CD4-positive, CD25-positive, alpha-beta regulatory T cell (primary cell): ENCODE measurements at regions not wholly inside any gene's neighbourhood (a gene's known extent, or its start where the extent isn't known, plus 50 kb on each side); places are given as distances from the start of the nearest gene placed in this dataset.

Experiments used
- ATAC-seq, 2 donors: fragments of 150-1000 bp; cut with Tn5 transposase; one replicate each; pipeline ENCODE4 v1.10.0; 2021; ENCODE audit warnings: low read depth in 2 of 2, moderate number of reproducible peaks in 2 of 2, moderate library complexity in 1 of 2
- DNase-seq, 3 donors: peaks; one replicate each; pipeline versions ENCODE4 v3.0.0 to v3.0.0-alpha.2; 2012 to 2022; ENCODE audit warnings: mixed read lengths in 1 of 3
- H3K27ac ChIP-seq: one replicate; pipeline ENCODE4 v1.7.0; 2013; ENCODE audit warnings: mild to moderate bottlenecking, low read length; ENCODE audit not compliant: insufficient read depth, poor library complexity, severe bottlenecking
- H3K27me3 ChIP-seq: one replicate; pipeline ENCODE4 v1.7.0; 2013; ENCODE audit warnings: low read length; ENCODE audit not compliant: control insufficient read depth, insufficient read depth
- H3K36me3 ChIP-seq: one replicate; pipeline ENCODE4 v1.7.0; 2013; ENCODE audit warnings: mild to moderate bottlenecking, low read length, moderate library complexity; ENCODE audit not compliant: control insufficient read depth, insufficient read depth
- H3K4me1 ChIP-seq: 2 replicates; pipeline ENCODE4 v1.7.0; 2013; ENCODE audit warnings: mild to moderate bottlenecking, low read length; ENCODE audit not compliant: insufficient read depth, control insufficient read depth, poor library complexity, severe bottlenecking
- H3K4me3 ChIP-seq: one replicate; pipeline ENCODE4 v1.7.0; 2013; ENCODE audit warnings: low read depth, mild to moderate bottlenecking, low read length, moderate library complexity
- H3K9me3 ChIP-seq, 2 experiments: 1 replicate in 1 of 2; 2 replicates in 1 of 2; pipeline ENCODE4 v1.7.0; 2013; ENCODE audit warnings: low read length in 2 of 2, mild to moderate bottlenecking in 1 of 2, moderate library complexity in 1 of 2; ENCODE audit not compliant: control insufficient read depth in 2 of 2
- H3K27ac Mint-ChIP-seq, 3 donors: one replicate each; pipeline ENCODE4 v1.8.0; 2020 to 2022; ENCODE audit warnings: mild to moderate bottlenecking in 3 of 3, mixed read lengths in 3 of 3, moderate library complexity in 2 of 3
- H3K27me3 Mint-ChIP-seq: one replicate; pipeline ENCODE4 v1.8.0; 2022; ENCODE audit warnings: mild to moderate bottlenecking, mixed read lengths
- H3K36me3 Mint-ChIP-seq: one replicate; pipeline ENCODE4 v1.8.0; 2020; ENCODE audit warnings: mixed read lengths
- H3K4me1 Mint-ChIP-seq, 4 donors: one replicate each; pipeline ENCODE4 v1.8.0; 2020 to 2022; ENCODE audit warnings: mixed read lengths in 4 of 4, mild to moderate bottlenecking in 1 of 4
- H3K4me3 Mint-ChIP-seq, 4 donors: one replicate each; pipeline ENCODE4 v1.8.0; 2020 to 2022; ENCODE audit warnings: mild to moderate bottlenecking in 4 of 4, mixed read lengths in 4 of 4, moderate library complexity in 3 of 4
- H3K9me3 Mint-ChIP-seq, 7 donors: one replicate each; pipeline ENCODE4 v1.8.0; 2020 to 2022; ENCODE audit warnings: mixed read lengths in 7 of 7, mild to moderate bottlenecking in 3 of 7, moderate library complexity in 2 of 7

DNA sequence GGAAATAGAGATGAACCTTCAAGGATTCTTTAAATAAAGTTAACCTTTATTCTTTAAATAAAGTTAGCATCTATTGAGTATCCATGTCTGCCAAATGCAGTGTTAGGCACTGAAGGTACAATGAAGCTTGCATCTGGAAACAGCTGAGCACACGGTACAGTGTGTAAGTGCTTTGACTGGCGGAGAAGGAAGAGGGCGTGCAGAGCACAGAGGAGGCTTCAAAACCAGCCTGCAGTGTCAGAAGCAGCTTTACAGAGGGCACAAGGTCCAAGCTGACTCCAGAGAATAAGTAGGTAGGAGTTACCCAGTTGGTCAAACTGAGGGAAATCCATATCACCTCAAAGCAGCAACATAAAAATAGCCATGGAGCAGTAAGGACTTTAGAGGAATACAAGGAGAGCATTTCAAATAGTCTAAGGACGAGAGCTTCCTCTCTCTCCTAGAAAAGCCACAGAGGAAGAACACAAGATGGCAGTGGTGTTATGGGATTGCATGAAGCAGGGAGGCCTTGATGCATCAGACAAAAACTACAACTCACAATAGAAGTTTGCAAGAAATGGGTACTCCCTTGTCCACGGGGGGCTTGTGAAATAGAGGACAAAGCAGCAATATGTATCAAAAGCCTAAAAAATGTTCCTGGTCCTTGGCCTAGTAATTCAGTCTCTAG is 60.3 kb upstream of the PPP2R3A start:
- H3K27ac Mint-ChIP-seq = no peak overlapping the region
- H3K9me3 ChIP-seq = no peaks in the 10 kb centered on the region

DNA sequence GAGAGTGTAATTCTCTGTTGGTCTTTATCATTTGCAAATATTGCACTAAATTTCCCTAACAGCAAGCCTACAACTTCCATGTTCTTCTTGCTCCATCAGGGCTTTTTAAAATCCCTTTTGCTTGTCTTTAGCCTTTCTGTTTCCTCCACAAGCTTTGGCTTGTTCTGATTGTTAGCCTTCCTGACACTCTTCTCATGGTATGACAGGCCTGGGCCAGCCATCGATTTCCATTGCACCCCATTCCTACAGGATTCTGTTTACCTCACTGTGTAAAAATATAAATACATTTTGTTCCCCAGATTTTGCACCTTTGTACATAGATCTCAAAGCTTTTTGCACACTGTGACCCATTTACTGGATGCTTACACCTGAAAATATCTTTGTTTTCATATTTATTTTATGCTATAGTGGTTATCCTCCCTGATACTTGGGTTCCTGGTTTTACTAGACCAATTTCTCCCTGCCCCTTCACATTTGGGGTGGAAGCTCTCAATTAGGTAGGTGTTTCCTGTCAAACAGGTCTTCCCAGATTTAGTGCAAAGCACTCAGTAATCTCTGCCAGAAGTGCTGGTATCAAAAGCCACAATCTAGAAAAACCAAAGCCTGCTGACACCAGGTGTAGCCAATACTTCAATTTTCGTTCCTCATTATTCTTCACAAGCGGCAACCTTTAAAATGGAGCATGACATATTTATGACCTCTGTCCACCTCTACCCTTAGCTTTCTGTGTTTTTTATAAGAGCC is 57.9 kb upstream of the PPP2R3A start:
- Histone ChIP-seq H3K4me3 (no peak overlapping the region), H3K36me3 (no peaks in the 10 kb centered on the region), H3K27ac (no peak overlapping the region), H3K9me3 (no peaks in the 10 kb centered on the region), H3K4me1 (no peaks in the 10 kb centered on the region), H3K27me3 (peaks cover 5% of the 10 kb centered on the region)
- no peak for DNase-seq
- Mint-ChIP-seq H3K4me3 (no peak overlapping the region), H3K27me3 (no peaks in the 10 kb centered on the region), H3K4me1 (no peaks in the 10 kb centered on the region), H3K36me3 (no peaks in the 10 kb centered on the region), H3K9me3 (peaks cover 0 to 5% (median 0%) of the 10 kb centered on the region in 7 donors), H3K27ac (no peak overlapping the region)
- no peak for ATAC-seq

More for the DNA sequence above, 60.3 kb upstream of the PPP2R3A start:
- H3K27me3 Mint-ChIP-seq = no peaks in the 10 kb centered on the region
- Histone ChIP-seq H3K4me1 (no peaks in the 10 kb centered on the region), H3K27ac (no peak overlapping the region), H3K27me3 (peaks cover 5% of the 10 kb centered on the region), H3K36me3 (no peaks in the 10 kb centered on the region), H3K4me3 (no peak overlapping the region)
- peaks cover 0 to 3% (median 0%) of the 10 kb centered on the region in 7 donors for H3K9me3 Mint-ChIP-seq
- no peak overlapping the region for H3K4me3 Mint-ChIP-seq
- H3K36me3 Mint-ChIP-seq = no peaks in the 10 kb centered on the region
- ATAC-seq = no peak
- no peaks in the 10 kb centered on the region for H3K4me1 Mint-ChIP-seq
- no peak for DNase-seq

DNA sequence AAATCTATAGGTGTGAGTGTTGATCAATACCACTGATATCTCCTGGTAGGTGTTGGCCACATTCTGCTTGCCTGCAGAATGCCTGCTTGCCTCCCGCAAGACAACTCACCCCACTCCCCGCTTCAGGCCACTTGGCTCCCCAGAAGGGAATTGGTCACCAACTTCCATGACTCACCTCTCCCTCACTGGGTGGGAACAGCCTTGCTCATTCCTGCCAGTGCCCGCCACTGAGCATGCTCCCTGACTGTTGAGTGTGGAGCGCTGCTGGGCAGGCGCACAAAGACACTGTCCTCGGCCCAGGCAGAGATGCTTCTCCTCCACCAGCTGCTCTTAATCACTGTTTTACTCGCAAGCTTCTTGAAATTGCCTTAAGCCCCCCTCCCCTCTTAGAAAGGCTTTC is 57.3 kb upstream of the PPP2R3A start:
- no peaks in the 10 kb centered on the region for H3K36me3 ChIP-seq
- no peaks in the 10 kb centered on the region for H3K4me1 Mint-ChIP-seq
- ATAC-seq = no peak
- no peak for DNase-seq
- no peaks in the 10 kb centered on the region for H3K4me1 ChIP-seq
- no peak overlapping the region for H3K4me3 Mint-ChIP-seq
- H3K9me3 Mint-ChIP-seq = peaks cover 0 to 5% (median 0%) of the 10 kb centered on the region in 7 donors
- no peaks in the 10 kb centered on the region for H3K9me3 ChIP-seq
- no peak overlapping the region for H3K27ac Mint-ChIP-seq
- H3K27ac ChIP-seq = no peak overlapping the region
- H3K36me3 Mint-ChIP-seq = no peaks in the 10 kb centered on the region
- no peak overlapping the region for H3K4me3 ChIP-seq
- H3K27me3 Mint-ChIP-seq = no peaks in the 10 kb centered on the region
- H3K27me3 ChIP-seq = peaks cover 3% of the 10 kb centered on the region

DNA sequence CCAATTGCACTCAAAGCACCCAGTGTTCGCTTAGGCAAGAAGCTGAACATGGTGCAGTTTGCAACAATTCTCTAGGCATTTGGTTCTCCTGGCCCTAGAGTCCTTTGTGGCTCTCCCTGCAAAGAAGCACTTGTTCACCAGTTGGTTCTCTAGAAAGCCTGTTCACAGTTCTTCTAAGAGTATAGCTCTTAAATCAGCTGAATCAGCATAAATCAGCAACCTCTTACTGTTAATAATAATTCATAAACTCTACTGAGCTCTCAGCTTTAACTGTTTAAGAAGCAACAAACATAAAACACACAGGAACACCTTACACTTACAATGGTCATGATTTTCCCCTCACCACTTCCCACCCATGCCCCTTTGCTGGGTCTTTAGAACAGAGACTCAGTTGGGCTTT is 56.8 kb upstream of the PPP2R3A start:
- Mint-ChIP-seq H3K36me3 (no peaks in the 10 kb centered on the region), H3K4me1 (no peaks in the 10 kb centered on the region), H3K27ac (no peak overlapping the region), H3K4me3 (no peak overlapping the region), H3K27me3 (no peaks in the 10 kb centered on the region), H3K9me3 (peaks cover 0 to 4% (median 0%) of the 10 kb centered on the region in 7 donors)
- Histone ChIP-seq H3K9me3 (no peaks in the 10 kb centered on the region), H3K4me1 (no peaks in the 10 kb centered on the region), H3K27me3 (peaks cover 3% of the 10 kb centered on the region), H3K27ac (no peak overlapping the region), H3K4me3 (no peak overlapping the region), H3K36me3 (no peaks in the 10 kb centered on the region)
- DNase-seq (no peak), ATAC-seq (no peak)

DNA sequence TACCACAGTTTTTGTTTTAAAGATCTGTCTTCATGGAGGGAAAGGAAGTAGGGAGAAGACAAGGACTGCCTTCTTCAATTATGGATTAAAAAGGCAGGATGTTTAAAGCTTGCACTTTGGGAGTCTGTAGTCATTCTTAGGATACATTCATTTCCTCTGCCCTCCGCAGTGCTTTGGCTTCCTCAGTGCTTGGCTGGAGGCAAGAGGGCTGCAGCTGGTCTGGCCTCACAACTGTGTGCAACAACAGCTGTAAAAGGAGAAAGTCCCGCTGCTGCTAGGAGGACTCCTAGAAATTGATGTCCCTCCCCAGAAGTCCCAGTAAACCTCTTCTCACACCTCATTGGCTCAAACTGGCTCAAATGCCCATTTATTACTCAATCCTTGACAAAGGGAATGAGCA is 54.4 kb upstream of the PPP2R3A start:
- DNase-seq (no peak), ATAC-seq (no peak)
- no peaks in the 10 kb centered on the region for H3K4me1 ChIP-seq
- peaks cover 2% of the 10 kb centered on the region for H3K27me3 ChIP-seq
- no peak overlapping the region for H3K4me3 Mint-ChIP-seq
- H3K9me3 Mint-ChIP-seq = peaks cover 0 to 2% (median 0%) of the 10 kb centered on the region in 7 donors
- H3K4me3 ChIP-seq = no peak overlapping the region
- no peak overlapping the region for H3K27ac ChIP-seq
- no peaks in the 10 kb centered on the region for H3K4me1 Mint-ChIP-seq
- no peak overlapping the region for H3K27ac Mint-ChIP-seq
- no peaks in the 10 kb centered on the region for H3K36me3 Mint-ChIP-seq
- H3K9me3 ChIP-seq = no peaks in the 10 kb centered on the region
- no peaks in the 10 kb centered on the region for H3K27me3 Mint-ChIP-seq
- H3K36me3 ChIP-seq = no peaks in the 10 kb centered on the region

DNA sequence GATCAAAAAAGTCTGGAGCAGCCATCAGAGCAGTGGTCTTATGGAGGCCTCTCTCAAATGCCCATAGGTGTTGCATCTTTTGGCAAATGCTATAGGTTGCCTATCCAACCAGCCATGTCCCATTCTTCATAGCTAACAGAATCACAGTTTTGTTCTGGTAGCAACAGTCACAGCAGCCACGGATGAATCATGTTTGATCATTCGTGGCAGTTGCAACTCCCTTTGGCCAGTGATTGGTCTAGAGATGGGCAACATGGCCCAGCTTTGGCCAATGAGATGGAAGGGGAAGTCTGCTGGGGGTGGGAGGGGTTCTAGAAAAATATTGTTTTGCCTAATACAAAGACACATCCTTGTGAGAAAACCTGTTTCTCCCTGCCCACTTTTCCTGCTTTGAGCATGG is 50.3 kb upstream of the PPP2R3A start:
- Histone ChIP-seq H3K4me3 (no peak overlapping the region), H3K4me1 (no peaks in the 10 kb centered on the region), H3K27ac (no peak overlapping the region), H3K27me3 (peaks cover 2% of the 10 kb centered on the region), H3K9me3 (no peaks in the 10 kb centered on the region), H3K36me3 (no peaks in the 10 kb centered on the region)
- ATAC-seq (no peak), DNase-seq (no peak)
- Mint-ChIP-seq H3K27ac (no peak overlapping the region), H3K4me1 (no peaks in the 10 kb centered on the region), H3K27me3 (peaks cover 6% of the 10 kb centered on the region), H3K36me3 (no peaks in the 10 kb centered on the region), H3K4me3 (no peak overlapping the region), H3K9me3 (peaks cover 0 to 5% (median 0%) of the 10 kb centered on the region in 7 donors)
